Activated CD4-positive, CD25-positive, alpha-beta regulatory T cell (primary cell): ENCODE measurements at regions not wholly inside any gene's neighbourhood (a gene's known extent, or its start where the extent isn't known, plus 50 kb on each side); places are given as distances from the start of the nearest gene placed in this dataset.

Experiments
- DNase-seq, 4 experiments: peaks; one replicate each; lab custom pipeline; 2025; lab: John Stamatoyannopoulos, UW

DNA sequence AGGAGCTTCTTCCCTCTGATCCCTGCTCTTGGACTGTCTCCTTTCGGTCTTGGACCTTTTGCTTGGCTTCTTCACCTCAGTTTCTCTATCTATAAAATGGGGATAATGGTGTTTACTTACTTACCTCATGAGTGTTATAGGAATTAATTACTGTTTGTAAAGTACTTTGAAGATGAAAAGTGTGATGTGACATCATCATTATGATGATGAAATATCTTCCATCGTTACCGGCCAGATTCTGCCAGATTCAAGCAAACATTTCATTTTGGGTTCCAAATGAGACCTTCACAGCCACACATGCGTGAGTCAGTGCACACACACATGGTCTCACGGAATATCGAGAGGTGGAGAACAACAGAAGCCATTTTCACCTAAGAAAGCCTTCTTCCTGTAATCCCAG is 220.1 kb upstream of the RPL34 start:
- DNase-seq: no peak

DNA sequence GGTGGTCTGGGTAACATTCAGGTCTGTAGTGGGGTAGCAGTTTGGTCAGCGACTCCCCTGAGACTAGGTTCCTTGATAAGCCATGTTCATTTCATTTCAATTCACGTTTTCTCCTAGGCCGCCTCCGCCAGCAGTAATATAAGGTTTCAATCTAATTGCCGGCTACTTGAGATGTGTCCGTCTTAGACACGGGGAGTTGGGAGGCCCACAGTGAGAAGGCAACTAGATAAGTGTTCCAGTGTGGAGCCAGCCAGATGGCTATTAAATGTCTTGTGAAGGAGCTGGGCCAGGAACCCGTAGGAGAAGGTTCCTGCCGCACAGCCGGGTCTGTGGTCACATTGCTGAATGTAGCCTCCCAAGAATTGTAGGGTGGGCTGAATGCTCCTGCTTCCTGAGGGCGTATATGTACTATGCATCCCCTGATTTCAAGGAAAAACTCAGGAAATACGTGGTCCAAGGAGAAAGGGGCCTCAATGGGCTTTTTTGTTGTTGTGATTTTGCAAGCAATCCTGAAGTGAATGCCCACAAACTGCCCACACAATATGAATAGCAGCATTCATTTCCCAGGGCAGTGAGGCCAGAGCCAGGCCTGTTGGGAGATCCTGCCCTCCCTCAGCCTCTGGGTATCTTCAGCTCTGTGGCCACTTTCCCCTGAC is 220.6 kb upstream of the RPL34 start:
- no peak for DNase-seq

DNA sequence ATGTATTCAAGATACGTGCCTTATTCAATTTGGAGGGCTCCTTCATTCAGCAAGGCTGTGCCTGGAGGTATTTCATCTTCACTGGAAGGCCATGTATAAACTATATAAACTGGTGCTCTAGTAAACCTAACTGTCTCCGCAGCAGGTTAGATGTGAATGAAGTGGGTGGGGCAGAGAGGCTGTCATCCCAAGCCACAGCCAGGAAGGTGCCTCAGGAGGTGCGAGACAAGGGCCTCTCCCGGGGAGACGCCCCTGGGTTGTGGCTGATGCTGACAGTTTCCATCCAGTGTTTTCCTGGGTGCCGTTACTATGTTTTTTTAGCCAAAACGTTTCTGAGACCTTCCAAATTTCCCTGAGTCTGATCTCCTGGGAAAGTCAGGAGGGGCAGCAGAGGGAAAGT is 221.5 kb upstream of the RPL34 start:
- DNase-seq: no peak

DNA sequence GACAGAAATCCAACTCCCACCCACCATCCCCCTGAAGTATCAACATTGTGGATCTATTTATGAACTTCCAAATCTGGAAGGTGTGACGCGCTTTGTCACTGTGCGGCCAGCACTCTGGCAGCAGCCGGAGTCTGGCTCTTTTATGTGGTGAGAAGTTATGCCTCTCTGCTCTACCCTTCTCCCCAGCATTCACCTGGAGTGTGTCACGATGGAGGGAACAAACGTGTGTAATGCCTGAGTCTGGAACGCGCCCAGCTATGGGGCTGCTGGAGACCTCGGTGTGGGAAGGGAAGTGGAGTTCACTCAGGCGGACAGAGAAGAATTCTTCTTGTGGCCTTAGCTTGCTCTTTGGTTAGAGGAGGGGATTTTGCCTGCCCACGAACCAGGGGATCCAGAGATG is 222.1 kb upstream of the RPL34 start:
- DNase-seq: no peak

DNA sequence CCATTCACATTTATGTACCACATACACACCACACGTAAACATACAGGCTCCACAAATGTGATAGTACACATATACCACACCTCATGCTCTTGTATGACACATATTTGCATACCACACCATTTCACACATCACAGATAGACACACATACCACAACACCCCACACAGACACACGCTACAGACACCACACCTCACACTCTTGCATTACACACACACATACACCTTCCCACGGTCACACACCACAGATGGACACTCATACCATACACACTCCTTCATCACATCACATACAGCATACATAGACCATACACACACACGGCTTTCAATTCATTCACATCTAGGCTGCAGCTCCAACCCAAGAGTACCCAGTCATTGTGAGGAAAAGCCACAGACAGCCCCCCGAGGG is 222.5 kb upstream of the RPL34 start:
- no peak for DNase-seq

DNA sequence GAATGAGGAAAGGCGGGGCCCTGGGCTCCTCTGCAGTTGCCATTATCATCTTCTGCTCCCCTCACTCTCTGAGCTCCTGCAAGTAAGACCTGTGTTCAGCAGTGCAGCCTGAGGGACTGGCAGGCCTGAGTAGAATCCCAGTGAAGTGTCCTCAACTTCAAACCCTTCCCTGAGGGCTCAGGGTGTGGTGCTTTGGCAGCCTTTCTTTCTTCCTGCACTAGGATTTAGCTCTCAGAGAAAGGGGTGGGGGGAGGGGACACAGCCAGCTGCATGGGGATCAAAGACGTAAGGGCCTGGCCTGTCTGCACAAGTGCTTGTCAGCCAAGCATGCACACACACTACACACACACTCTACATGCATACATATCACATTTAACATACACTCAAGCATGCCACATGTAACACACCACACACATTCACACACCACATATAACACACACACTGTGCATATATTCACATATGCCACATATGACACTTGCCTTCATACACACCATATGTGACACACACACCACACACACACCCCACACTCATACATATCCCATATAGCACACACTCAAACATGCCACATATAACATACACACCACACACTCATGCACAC is 223.4 kb upstream of the RPL34 start:
- DNase-seq: no peak

DNA sequence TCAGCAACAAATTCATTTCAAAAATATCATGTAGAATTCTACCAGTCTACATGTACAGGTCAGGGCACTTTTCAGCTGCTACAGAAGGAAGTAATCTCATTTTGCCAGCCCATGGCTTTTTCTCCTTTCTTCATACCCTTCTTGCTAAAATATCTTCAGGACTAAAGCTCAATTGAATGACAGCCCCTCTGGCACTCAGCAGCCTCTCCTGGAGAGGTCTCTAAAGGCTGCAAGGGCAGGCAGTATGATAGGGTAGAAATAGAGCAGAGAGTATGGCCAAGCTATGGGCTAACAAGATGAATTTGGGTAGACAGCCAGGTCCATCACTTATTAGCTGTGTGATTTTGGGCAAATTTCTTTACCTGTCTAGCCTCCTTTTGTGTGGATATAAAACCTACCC is 224.6 kb upstream of the RPL34 start:
- DNase-seq: no peak

DNA sequence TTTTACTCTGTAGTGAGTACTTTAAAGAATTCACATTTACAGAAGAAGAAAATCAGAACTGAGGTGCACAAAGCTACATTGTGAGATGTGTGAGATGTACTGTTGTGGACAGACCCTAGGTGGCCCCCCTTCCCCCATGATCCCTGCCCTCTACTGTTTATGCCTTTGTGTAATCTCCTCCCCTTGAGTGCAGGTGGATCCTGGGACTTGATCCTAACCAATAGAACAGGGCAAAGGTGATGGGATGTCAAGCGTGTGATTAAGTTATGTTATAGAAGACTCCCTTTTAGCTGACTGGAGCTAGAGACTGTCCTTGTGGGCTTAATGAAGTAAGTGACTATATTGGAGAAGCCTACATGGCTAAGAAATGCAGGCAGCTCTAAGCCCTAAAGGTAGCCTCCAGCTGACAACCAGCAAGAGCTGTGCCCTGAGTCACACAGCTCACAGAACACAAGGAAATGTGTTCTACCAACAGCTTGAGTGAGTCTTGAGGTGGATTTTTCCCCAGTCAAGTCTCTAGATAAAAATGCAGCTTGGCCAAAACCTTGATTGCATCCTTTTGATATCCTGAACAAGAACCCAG is 225.2 kb upstream of the LEF1 start:
- no peak for DNase-seq

DNA sequence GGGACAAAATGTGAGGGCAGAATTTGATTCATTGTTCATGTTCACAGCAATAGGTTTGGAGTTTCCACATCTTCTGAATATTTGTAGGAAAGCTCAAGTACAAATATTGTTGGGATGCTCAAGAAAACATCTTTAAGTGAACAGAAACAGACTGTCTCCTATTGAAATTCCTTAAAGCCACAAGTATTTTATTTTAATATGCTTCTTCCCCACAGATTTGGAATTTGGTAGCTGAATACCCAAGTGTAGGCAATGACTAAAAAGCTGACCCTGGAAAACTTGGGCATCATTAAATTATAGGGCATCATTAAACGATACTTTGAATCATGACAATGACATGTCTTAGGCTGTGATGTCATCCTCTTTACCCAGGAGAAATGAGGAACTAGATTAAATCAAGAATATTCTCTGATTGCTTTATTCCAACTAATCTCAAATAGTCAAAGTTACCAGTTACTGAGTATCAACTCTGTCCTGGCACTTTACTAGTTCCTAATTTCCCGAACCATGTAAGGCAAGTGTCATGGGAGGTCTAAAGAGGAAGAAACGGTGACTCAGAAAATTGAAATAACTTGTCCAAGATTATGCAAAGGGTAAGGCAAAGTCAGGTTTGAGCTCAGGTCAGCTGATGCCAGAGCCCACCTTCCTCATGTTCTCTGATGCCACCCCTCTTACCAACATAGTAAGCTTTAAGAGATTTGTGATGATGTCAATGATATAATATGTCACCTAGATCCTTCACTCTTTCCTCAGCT is 223.1 kb upstream of the LEF1 start:
- DNase-seq: no peak

DNA sequence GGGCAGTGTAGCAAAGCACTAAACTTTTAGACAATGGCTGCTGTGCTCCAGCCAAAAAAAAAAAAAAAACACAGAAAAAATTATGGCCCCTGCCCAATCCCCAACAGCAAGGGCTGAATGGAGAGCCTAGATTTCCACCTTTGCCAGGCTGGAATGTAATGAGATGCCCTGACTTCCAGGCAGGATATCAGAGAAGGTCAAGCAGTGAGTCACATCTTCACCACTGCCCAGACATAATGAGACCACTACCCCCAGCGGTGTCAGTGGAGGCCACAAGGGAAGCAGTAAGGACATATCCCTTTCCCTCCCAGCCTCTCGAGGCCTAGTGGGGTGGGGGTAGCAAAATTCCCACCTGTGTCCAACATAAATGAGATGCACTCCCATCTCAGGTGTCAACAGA is 216.3 kb upstream of the LEF1 start:
- no peak for DNase-seq

DNA sequence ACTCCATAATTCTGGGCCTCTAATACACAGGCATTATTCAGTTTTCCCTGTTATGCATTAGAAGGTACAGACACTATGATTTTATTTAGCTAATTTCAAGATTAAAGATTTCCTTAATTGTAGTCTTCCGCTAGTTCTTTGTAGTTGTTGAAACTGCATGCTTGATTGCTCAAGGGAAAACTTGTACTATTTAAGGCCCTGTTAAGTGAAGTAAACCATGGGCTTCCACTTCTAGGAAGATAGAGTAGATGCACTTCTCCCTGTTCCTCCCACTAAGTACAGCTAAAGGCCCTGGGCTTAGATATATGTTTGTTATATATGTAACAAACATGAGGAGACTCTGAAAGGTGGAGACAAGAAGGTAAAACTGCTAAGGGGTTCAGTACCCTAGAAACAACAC is 215.8 kb upstream of the LEF1 start:
- DNase-seq: no peak

DNA sequence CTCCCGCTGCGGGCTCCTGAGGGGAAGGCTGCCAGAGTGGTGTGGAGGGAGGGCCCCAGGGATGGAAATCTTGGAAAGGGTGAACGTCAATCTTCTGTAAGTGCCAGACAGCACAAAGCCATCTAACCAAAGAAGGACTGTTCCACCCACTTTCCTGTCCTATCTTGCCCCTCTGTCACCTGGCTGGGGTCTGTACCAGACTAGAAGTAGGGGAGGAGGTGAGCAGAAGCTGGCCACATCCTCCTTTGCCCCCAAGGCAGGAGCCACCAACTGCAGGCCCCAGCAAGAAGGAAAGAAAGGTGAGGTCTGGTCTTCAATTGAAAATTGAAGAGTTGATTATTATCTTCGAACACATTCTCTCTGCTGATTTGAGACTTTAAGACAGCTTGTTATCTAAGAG is 214.4 kb upstream of the LEF1 start:
- DNase-seq: no peak

DNA sequence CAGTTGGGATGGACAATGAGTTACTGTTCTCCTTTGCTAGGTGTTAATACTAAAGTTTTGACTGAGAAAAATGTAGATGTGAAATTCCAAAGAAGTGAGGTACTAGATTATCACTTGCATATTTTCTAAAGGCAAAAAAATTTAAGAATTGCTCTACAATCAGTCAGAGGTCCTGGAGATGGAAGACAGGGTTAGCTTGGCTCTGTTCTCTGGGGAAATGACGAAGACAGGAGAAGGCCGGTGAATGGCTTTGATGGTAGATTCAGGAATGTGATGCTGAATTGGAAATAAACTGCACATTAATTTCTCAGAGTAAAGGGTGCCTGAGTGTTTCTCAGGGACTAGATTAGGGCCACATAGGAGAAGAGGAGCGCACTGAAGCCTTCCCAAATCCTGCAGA is 214.0 kb upstream of the LEF1 start:
- DNase-seq: no peak

DNA sequence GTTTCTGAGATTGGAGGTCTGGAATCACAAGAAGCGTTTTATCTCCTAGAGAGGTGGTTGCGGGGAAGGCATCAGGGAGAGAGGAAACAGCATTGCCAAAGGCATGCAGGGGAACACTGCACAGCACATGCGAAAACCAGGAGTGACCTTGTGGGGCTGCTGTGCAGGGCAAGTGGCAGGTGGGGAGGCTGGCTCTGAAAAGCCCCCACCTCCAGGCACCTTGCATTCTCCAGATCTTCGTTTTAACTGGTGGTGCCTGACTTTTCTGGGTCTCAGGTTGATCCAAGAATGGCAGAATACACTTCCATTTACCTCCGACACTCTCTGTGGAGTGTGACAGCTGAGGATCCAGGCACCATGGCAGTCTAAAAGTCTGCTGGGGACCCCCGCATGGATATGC is 209.4 kb upstream of the LEF1 start:
- DNase-seq: no peak

DNA sequence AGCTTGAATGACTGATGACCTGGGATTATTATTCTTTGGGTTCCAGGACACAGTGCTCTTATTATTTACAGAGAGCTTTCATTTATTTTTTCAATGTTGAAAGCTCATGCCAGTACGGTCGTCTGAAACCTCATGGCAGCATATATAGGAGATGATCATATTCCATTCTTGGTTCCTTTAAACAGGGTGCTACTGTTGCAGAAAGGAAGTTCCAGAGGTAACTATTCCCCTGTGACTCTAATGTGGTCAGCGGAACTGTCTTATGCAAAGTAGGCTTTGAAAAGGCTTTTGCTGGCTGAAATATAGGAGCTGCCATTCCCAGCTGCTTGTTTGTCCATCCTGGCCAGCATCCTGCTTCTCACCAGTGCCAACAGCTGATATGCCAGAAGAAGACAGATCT is 208.3 kb upstream of the LEF1 start:
- DNase-seq: no peak

DNA sequence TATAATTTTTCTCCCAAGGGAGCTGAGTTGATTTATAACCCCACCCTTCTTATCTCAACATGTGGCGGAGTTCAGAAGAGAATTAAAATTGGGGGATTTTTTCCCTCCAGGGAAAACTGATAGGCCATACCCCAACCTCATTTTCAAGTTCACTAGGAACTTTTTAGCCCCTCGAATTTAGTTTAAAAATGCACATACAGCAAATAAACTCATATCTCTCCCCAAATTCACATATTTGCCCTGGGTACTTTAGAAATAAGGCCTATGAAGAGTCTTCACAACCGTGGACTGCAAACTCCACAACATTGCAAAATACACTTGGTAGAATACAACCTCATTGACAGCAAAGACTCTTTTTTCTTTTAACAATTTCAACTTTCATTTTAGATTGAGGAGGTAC is 206.7 kb upstream of the LEF1 start:
- no peak for DNase-seq

DNA sequence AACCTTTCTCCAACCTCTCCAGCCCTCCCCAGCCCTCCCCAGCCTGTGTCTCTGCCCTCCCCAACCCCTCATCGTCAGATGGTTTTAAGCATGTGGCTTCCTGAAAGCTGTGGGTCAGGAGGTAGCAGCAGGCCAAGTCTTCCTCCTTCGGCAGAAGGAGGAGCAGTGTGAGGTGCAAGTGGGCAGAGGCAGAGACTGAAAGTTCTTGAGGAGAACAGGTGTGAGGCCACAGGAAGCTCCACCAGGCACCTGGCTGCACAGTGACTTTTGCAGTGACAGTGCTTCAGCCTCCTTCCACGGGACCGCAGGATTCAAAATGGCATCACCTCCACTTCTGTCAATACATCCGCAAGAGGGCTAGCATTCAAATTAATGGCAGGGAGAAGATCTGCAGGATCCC is 203.9 kb upstream of the LEF1 start:
- no peak for DNase-seq

DNA sequence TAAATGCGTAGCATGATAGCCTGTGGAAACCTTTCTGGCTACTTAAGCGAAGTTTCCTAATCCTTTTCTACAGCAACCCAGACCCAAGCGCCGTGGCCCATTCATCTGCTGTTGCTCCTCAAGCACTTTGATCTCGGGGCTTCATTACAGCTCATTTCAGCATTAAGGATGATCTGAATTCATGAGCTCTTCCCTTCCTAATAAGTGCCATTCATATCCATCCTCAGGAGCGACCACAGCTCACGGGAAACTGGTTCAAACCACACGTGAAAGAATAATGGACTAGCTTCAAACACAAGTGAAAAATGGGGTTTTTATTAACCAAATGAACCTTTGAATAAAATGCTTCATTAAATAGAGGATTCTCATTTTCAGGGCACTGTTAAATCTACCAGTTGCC is 202.6 kb upstream of the LEF1 start:
- DNase-seq: no peak

DNA sequence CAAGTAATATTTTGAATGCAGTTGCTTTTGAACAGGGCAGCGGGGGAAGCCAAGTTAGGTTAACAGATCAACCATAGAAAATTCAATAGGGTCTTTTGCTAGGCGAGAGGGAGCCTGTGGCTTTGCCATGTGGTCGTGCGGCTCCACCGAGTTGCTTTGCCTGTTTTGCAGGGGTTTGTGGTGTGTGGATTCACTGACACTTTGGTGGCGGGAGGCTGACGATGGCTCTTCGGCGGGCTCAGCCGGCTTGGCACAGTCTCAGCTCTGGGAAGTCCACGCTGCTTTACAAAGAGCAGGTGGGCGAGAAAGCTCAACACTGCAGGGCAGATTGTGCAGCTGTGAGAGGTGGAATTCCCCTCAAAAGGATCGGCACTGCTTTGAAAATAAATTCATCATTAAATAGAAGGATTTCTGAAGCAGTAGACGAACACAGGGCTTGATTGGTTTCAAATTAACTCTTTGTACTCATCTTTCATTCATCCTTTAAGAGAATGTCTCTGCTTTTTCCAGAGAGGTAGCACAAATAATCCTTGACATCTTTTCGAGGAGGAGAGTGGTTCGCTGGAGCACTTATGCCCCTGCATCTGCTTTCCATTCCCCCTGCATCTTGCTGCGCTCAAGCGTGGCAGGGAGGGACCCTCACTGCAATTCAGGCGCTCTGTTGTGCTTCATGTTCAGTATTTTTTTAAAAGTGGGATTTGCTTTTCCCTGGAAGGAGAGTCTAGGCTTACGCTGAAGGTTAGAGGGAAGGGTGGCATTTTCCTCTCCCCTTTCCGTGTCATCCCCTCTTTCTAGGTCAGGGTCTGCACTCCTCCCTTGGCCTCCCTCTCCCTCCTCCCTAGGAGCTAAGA is 201.8 kb upstream of the LEF1 start:
- no peak for DNase-seq

DNA sequence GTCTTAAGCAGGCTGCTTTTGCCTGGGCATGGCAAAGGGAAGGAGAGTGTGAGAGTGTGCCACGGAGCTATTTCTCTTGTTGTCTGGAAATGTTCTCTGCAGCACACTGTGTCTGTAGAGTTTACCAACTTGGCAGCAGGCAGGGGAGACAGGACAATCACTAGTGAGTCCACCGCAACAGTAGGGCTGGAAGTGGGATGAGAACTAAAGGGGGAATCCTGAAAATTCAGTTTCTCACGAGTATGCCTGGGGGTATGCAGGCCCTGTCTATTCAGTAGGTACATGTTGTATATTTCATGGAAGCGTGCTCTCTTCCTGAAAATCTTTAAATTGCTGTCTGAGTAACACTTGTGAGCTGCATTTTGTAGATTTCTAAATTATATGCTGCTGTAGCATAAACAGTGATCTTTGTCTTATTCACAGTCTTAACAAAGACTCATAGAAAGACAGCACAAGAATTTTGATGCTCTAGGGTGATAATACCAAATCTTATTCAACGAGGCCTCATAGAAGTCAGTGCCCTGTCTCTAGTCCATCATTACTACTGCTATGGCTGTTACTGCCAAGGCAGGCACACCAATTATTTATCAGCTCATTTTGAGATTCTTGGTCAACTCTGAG is 200.4 kb upstream of the LEF1 start:
- no peak for DNase-seq

DNA sequence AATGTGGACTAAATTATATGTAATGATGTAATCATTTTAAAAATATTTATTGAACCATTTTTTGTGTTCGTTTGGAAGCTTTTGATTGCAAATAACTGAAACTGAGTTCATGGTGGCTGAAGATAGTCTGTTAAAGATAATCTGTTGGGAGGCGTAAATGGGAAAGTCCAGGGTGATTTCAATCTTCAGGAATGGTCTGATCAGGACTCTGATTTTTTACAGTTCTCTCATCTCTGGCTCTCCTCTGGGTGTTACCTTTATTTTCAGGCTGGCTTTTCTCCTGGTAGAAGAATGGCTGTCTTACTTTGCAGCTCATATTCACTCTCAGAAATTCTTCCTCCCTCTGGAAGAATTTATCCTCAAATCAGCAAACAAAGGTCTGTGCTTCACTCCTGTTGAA is 199.0 kb upstream of the LEF1 start:
- no peak for DNase-seq

DNA sequence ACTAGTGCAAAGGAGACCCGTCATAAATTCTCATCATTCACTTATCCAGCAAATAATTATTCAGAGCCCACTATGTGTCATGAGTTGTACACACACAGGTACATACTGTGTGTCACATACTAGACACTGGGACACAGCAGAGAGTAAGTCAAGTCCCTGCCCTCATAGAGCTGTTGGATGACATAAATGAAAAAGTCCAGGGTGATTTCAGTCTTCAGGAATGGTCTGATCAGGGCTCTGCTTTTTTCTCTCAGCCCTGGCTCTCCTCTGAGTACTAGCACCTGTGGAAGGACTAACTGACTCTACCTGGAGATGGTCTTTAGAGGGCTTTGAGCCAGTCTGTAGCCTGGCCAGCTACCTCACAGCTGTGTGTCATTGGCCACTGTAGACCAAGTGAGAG is 198.0 kb upstream of the LEF1 start:
- DNase-seq: no peak
